ENCODE measurements at regions not wholly inside any gene's neighbourhood (a gene's known extent, or its start where the extent isn't known, plus 50 kb on each side); places are given as distances from the start of the nearest gene placed in this dataset.

- no peak for TF ChIP-seq GABPA (IDR thresholded peaks at IDR 0.05; ENCODE audit: low read depth)
- no peak for TF ChIP-seq SPI1 (IDR thresholded peaks at IDR 0.05; ENCODE audit: borderline replicate concordance, low read depth)
- no peak for TF ChIP-seq REST (IDR thresholded peaks at IDR 0.05; ENCODE audit: insufficient replicate concordance, low read depth)
- TF ChIP-seq POLR2AphosphoS5 (IDR thresholded peaks at IDR 0.05; ENCODE audit: low read depth): no peak
- H3K27ac ChIP-seq (replicated peaks): no peak overlapping the region
- no peak for DNase-seq (ENCODE audit: low read depth in 1 of 2, low spot score in 1 of 2)
- H3K27me3 ChIP-seq (ENCODE audit: insufficient read depth, poor library complexity, severe bottlenecking): no peaks in the 10 kb centered on the region
- no peak overlapping the region for H3K4me3 ChIP-seq (replicated peaks; ENCODE audit: insufficient read depth, low read length)
These were observed 98.7 kb downstream of the RWDD3 start for GRCh38 chr1:95332754-95333153.

GRCh38 chr1:95339377-95339776 lies 105.4 kb downstream of the RWDD3 start:
- TF ChIP-seq CTCF (IDR thresholded peaks at IDR 0.05; ENCODE audit: insufficient read depth, low read length) (no peak), POLR2AphosphoS5 (IDR thresholded peaks at IDR 0.05; ENCODE audit: low read depth) (no peak), GABPA (IDR thresholded peaks at IDR 0.05; ENCODE audit: low read depth) (no peak), REST (IDR thresholded peaks at IDR 0.05; ENCODE audit: insufficient replicate concordance, low read depth) (no peak), SPI1 (IDR thresholded peaks at IDR 0.05; ENCODE audit: borderline replicate concordance, low read depth) (no peak)

GRCh38 chr1:95340061-95340460 lies 106.1 kb downstream of the RWDD3 start:
- Histone ChIP-seq H3K4me3 (replicated peaks; ENCODE audit: insufficient read depth, low read length) (no peak overlapping the region), H3K27ac (replicated peaks) (no peak overlapping the region), H3K27me3 (ENCODE audit: insufficient read depth, poor library complexity, severe bottlenecking) (no peaks in the 10 kb centered on the region)
- no peak for DNase-seq (ENCODE audit: low read depth in 1 of 2, low spot score in 1 of 2)
- TF ChIP-seq POLR2AphosphoS5 (IDR thresholded peaks at IDR 0.05; ENCODE audit: low read depth) (no peak), SPI1 (IDR thresholded peaks at IDR 0.05; ENCODE audit: borderline replicate concordance, low read depth) (no peak), REST (IDR thresholded peaks at IDR 0.05; ENCODE audit: insufficient replicate concordance, low read depth) (no peak), GABPA (IDR thresholded peaks at IDR 0.05; ENCODE audit: low read depth) (no peak), CTCF (IDR thresholded peaks at IDR 0.05; ENCODE audit: insufficient read depth, low read length) (no peak)

More at GRCh38 chr1:95339377-95339776, 105.4 kb downstream of the RWDD3 start:
- no peak for DNase-seq (ENCODE audit: low read depth in 1 of 2, low spot score in 1 of 2)
- Histone ChIP-seq H3K4me3 (replicated peaks; ENCODE audit: insufficient read depth, low read length) (no peak overlapping the region), H3K27me3 (ENCODE audit: insufficient read depth, poor library complexity, severe bottlenecking) (no peaks in the 10 kb centered on the region), H3K27ac (replicated peaks) (no peak overlapping the region)
